Neutrophil (primary cell): ENCODE measurements at regions not wholly inside any gene's neighbourhood (a gene's known extent, or its start where the extent isn't known, plus 50 kb on each side); places are given as distances from the start of the nearest gene placed in this dataset.

ENCODE experiments used
- H3K27ac ChIP-seq: fragments of 200-600 bp; sonication (generic); 2 replicates; pipeline ENCODE4 v1.5.1; 2016; ENCODE audit warnings: mild to moderate bottlenecking, moderate library complexity
- H3K27me3 ChIP-seq: fragments of 200-600 bp; sonication (generic); 2 replicates; pipeline ENCODE4 v1.6.0; 2016; ENCODE audit warnings: mild to moderate bottlenecking
- H3K36me3 ChIP-seq: fragments of 200-600 bp; sonication (generic); 2 replicates; pipeline ENCODE4 v1.5.1; 2017
- H3K4me1 ChIP-seq, 2 experiments: fragments of 200-600 bp in 1 of 2; sonication (generic) in 1 of 2; 1 replicate in 1 of 2; 2 replicates in 1 of 2; pipeline versions ENCODE4 v1.5.1 to v1.6.1; 2013 to 2016; ENCODE audit warnings: low read depth in 1 of 2, low read length in 1 of 2, mild to moderate bottlenecking in 1 of 2, moderate library complexity in 1 of 2; ENCODE audit not compliant: control insufficient read depth in 1 of 2, insufficient read depth in 1 of 2
- H3K4me3 ChIP-seq, 2 experiments: fragments of 200-600 bp in 1 of 2; sonication (generic) in 1 of 2; 1 replicate in 1 of 2; 2 replicates in 1 of 2; pipeline ENCODE4 v1.5.1; 2013 to 2016; ENCODE audit warnings: low read depth in 1 of 2, low read length in 1 of 2, mild to moderate bottlenecking in 1 of 2, moderate library complexity in 1 of 2
- H3K9me3 ChIP-seq: fragments of 200-600 bp; sonication (generic); 2 replicates; pipeline ENCODE4 v1.5.1; 2016
- TF ChIP-seq, protein P1 (sequence below): fragments of 200-600 bp; sonication (generic); IDR thresholded peaks from 2 replicates; pipeline ENCODE4 v1.5.1; 2016; ENCODE audit warnings: antibody characterized with exemption

DNA sequence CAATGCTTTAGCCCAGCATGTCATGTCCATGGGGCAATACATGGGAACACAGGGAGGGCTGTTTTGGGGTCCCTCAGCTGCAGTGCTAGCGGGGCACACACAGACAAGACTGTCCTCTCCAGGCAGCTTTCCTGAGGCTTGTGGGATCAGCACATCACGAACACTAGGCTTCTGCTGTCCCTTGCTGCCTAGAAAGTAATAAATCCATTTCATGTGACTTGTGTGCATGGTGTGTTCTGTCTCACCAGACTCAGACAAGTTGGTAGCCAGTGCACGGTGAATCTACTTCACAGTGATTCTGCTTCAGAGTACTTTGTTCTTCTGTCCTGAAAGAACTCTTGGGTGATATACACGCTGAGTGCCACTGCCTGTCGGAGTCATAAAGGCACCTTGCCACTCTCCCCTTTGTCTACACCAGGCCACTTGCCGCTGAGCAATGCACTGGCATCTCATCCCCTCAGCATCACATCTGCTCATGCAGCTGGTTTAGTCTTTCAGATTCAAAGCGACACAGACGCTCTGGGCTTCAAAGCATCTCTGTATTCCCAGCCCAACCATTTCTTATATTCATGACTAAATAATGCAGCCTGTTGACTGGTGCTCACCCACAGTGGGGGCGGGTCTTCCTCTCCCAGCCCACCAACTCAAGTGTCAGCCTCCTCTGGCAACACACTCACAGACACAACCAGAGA is 95.2 kb upstream of the COX10 start:
- H3K9me3 ChIP-seq, result no peaks in the 10 kb centered on the region
- no peak overlapping the region for H3K27ac ChIP-seq
- H3K4me3 ChIP-seq, result no peak overlapping the region
- TF ChIP-seq, protein P1, sequence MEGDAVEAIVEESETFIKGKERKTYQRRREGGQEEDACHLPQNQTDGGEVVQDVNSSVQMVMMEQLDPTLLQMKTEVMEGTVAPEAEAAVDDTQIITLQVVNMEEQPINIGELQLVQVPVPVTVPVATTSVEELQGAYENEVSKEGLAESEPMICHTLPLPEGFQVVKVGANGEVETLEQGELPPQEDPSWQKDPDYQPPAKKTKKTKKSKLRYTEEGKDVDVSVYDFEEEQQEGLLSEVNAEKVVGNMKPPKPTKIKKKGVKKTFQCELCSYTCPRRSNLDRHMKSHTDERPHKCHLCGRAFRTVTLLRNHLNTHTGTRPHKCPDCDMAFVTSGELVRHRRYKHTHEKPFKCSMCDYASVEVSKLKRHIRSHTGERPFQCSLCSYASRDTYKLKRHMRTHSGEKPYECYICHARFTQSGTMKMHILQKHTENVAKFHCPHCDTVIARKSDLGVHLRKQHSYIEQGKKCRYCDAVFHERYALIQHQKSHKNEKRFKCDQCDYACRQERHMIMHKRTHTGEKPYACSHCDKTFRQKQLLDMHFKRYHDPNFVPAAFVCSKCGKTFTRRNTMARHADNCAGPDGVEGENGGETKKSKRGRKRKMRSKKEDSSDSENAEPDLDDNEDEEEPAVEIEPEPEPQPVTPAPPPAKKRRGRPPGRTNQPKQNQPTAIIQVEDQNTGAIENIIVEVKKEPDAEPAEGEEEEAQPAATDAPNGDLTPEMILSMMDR, result no peak
- no peaks in the 10 kb centered on the region for H3K27me3 ChIP-seq
- no peaks in the 10 kb centered on the region for H3K36me3 ChIP-seq
- H3K4me1 ChIP-seq, result peaks cover 7 to 10% of the 10 kb centered on the region in 2 experiments

GRCh38 chr17:13977837-13978236 is 91.5 kb upstream of the COX10 start:
- no peaks in the 10 kb centered on the region for H3K27me3 ChIP-seq
- H3K9me3 ChIP-seq, result no peaks in the 10 kb centered on the region
- peaks cover 7 to 10% of the 10 kb centered on the region in 2 experiments for H3K4me1 ChIP-seq
- TF ChIP-seq, protein P1, result no peak
- H3K27ac ChIP-seq, result no peak overlapping the region
- no peaks in the 10 kb centered on the region for H3K36me3 ChIP-seq
- no peak overlapping the region for H3K4me3 ChIP-seq

DNA sequence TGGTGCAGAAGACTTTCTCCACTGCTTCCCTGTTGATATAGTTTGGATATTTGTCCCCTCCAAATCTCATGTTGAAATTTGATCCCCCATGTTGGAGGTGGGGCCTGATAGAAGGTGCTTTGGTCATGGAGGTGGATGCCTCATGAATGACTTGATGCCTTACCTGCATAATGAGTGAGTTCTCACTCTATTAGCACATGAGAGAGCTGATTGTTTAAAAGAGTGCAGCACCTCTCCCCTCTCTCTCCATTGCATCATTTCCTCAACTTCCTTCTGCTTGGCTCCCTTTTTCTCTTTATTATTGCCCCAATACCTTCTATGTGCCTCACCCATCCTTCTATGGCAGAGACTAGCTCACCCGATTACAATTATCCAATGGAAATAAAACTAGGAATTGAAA is 90.8 kb upstream of the COX10 start:
- H3K36me3 ChIP-seq, result no peaks in the 10 kb centered on the region
- H3K27ac ChIP-seq, result no peak overlapping the region
- no peaks in the 10 kb centered on the region for H3K27me3 ChIP-seq
- H3K4me3 ChIP-seq, result no peak overlapping the region
- peaks cover 7 to 10% of the 10 kb centered on the region in 2 experiments for H3K4me1 ChIP-seq
- TF ChIP-seq, protein P1, result no peak
- H3K9me3 ChIP-seq, result no peaks in the 10 kb centered on the region

DNA sequence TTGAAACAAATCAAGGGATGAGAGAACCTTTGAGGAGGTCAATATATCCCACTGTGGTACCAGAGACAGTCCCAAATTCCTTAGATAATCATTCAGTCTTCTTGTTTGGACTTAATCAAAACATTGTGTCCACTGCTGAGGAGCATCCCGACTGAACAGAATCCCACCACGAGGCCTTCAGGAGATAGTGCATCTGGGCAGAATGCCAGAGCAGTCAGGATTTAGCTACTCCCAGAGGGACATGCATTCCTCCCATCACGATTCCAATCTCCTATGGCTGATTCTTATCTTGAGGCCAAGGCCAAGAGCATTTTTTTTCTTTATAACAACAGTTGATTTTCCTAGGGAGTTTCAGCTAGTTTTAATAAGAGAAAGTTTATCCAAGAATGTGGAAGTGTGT is 87.4 kb upstream of the COX10 start:
- Histone ChIP-seq H3K9me3 (no peaks in the 10 kb centered on the region), H3K36me3 (no peaks in the 10 kb centered on the region)
- TF ChIP-seq, protein P1, result no peak

GRCh38 chr17:13984956-13985355 is 84.3 kb upstream of the COX10 start:
- H3K9me3 ChIP-seq, result no peaks in the 10 kb centered on the region
- TF ChIP-seq, protein P1, result no peak
- no peaks in the 10 kb centered on the region for H3K4me1 ChIP-seq
- H3K4me3 ChIP-seq, result no peak overlapping the region
- H3K27ac ChIP-seq, result no peak overlapping the region
- no peaks in the 10 kb centered on the region for H3K27me3 ChIP-seq
- H3K36me3 ChIP-seq, result no peaks in the 10 kb centered on the region

More for the DNA sequence above, 87.4 kb upstream of the COX10 start:
- Histone ChIP-seq H3K4me3 (no peak overlapping the region), H3K4me1 (peaks cover 7 to 10% of the 10 kb centered on the region in 2 experiments), H3K27me3 (no peaks in the 10 kb centered on the region), H3K27ac (no peak overlapping the region)
